HCT116 (cell line): ENCODE measurements at regions not wholly inside any gene's neighbourhood (a gene's known extent, or its start where the extent isn't known, plus 50 kb on each side); places are given as distances from the start of the nearest gene placed in this dataset.

Experiments used
- ATAC-seq: fragments of 200-7000 bp; cut with Tn5 transposase; 2 replicates; pipeline ENCODE4 v1.9.1; 2020; ENCODE audit warnings: mild to moderate bottlenecking, moderate library complexity
- BruUV-seq: library from RNA; stranded (reverse); fragments of 400-500 nt; replicated peaks from 2 replicates; lab custom pipeline; 2021; lab: Mats Ljungman, UMichigan
- CTCF ChIA-PET: fragments of 300-600 bp; sonication (Branson Sonifier 250); formaldehyde crosslinking; loops from one replicate; lab custom pipeline; 2021; ENCODE audit warnings: antibody characterized with exemption; lab: Charles Lee
- POLR2A ChIA-PET: fragments of 300-600, 350-600 bp; sonication (Branson Sonifier 250); formaldehyde crosslinking; loops from one replicate; lab custom pipeline; 2021; ENCODE audit warnings: antibody characterized with exemption; lab: Charles Lee
- RAD21 ChIA-PET, 2 experiments: fragments of 300-600 bp; sonication (Branson Sonifier 250); formaldehyde crosslinking; loops; one replicate each; lab custom pipeline; 2023; ENCODE audit warnings: low total read pairs in 2 of 2; ENCODE audit not compliant: uncharacterized antibody in 2 of 2, unreplicated experiment in 2 of 2, low non-redundant PET in 1 of 2; lab: Charles Lee
- DNase-seq: peaks from one replicate; pipeline ENCODE4 v3.0.0-alpha.2; 2010; ENCODE audit warnings: low read depth, low spot score
- H2AFZ ChIP-seq: fragments of 200-600 bp; shearing (Covaris generic), sonication (generic); 2 replicates; pipeline ENCODE4 v1.6.1; 2017; ENCODE audit warnings: low read depth, mixed run types, mixed read lengths, antibody characterized with exemption, low read length; ENCODE audit not compliant: poor library complexity, severe bottlenecking
- H3K27ac ChIP-seq: 2 replicates; pipeline ENCODE4 v1.5.1; 2012; ENCODE audit warnings: low read depth, low read length
- H3K27me3 ChIP-seq: fragments of 200-600 bp; sonication (generic); 2 replicates; pipeline ENCODE4 v1.6.1; 2016; ENCODE audit warnings: mixed run types, low read length, mixed read lengths; ENCODE audit not compliant: insufficient read depth
- H3K36me3 ChIP-seq, 2 experiments: fragments of 200-500 bp in 1 of 2; fragments of 200-600 bp in 1 of 2; sonication (Bioruptor generic) in 1 of 2; sonication (generic) in 1 of 2; 2 replicates each; pipeline versions ENCODE4 v1.5.1 to v1.6.1; 2014 to 2016; ENCODE audit warnings: low read length in 2 of 2, inconsistent platforms in 1 of 2, mixed read lengths in 1 of 2, mixed run types in 1 of 2; ENCODE audit not compliant: insufficient read depth in 2 of 2, control insufficient read depth in 1 of 2
- H3K4me1 ChIP-seq, 2 experiments: fragments of 200-600 bp in 1 of 2; sonication (generic) in 1 of 2; 2 replicates each; pipeline versions ENCODE4 v1.5.1 to v1.6.1; 2012 to 2017; ENCODE audit warnings: low read length in 2 of 2, inconsistent platforms in 1 of 2, mild to moderate bottlenecking in 1 of 2, mixed read lengths in 1 of 2, mixed run types in 1 of 2, moderate library complexity in 1 of 2; ENCODE audit not compliant: insufficient read depth in 2 of 2, control insufficient read depth in 1 of 2
- H3K4me2 ChIP-seq: fragments of 200-600 bp; sonication (generic); 2 replicates; pipeline ENCODE4 v1.6.1; 2017; ENCODE audit warnings: mixed run types, low read length, mixed read lengths
- H3K4me3 ChIP-seq, 2 experiments: fragments of 200-600 bp in 1 of 2; sonication (generic) in 1 of 2; replicated peaks in 1 of 2; 2 replicates each; pipeline ENCODE4 v1.5.1; 2011 to 2016; ENCODE audit warnings: low read length in 2 of 2, control low read depth in 1 of 2, low read depth in 1 of 2, mild to moderate bottlenecking in 1 of 2, mixed read lengths in 1 of 2, mixed run types in 1 of 2
- H3K79me2 ChIP-seq: fragments of 200-600 bp; sonication (generic); 2 replicates; pipeline ENCODE4 v1.6.1; 2017; ENCODE audit warnings: mild to moderate bottlenecking, mixed run types, low read length, moderate library complexity, mixed read lengths; ENCODE audit not compliant: insufficient read depth
- H3K9ac ChIP-seq: fragments of 200-600 bp; sonication (generic); 2 replicates; pipeline ENCODE4 v1.6.1; 2016; ENCODE audit warnings: low read length, mixed read lengths
- H3K9me2 ChIP-seq: fragments of 200-600 bp; sonication (generic), shearing (Covaris generic); 2 replicates; pipeline ENCODE4 v1.6.1; 2017; ENCODE audit warnings: mixed run types, mild to moderate bottlenecking, moderate library complexity; ENCODE audit not compliant: insufficient read depth
- H3K9me3 ChIP-seq, 2 experiments: fragments of 200-500 bp in 1 of 2; fragments of 200-600 bp in 1 of 2; sonication (Bioruptor generic) in 1 of 2; sonication (generic) in 1 of 2; 2 replicates each; pipeline ENCODE4 v1.6.1; 2014 to 2017; ENCODE audit warnings: low read length in 2 of 2, mixed read lengths in 2 of 2, inconsistent platforms in 1 of 2, low read depth in 1 of 2, mild to moderate bottlenecking in 1 of 2, mixed run types in 1 of 2, moderate library complexity in 1 of 2; ENCODE audit not compliant: control insufficient read depth in 1 of 2, insufficient read depth in 1 of 2
- H4K20me1 ChIP-seq: fragments of 200-600 bp; sonication (generic), shearing (Covaris generic); 2 replicates; pipeline ENCODE4 v1.6.1; 2017; ENCODE audit warnings: mixed run types, mild to moderate bottlenecking, moderate library complexity; ENCODE audit not compliant: insufficient read depth
- CBX3 ChIP-seq: IDR thresholded peaks from 2 replicates; pipeline ENCODE4 v1.6.1; 2012; ENCODE audit warnings: low read depth
- EGR1 ChIP-seq: IDR thresholded peaks from 2 replicates; pipeline ENCODE4 v1.6.1; 2012; ENCODE audit warnings: low read depth
- ELF1 ChIP-seq: IDR thresholded peaks from 2 replicates; pipeline ENCODE4 v1.6.1; 2012; ENCODE audit warnings: low read depth, borderline replicate concordance
- EZH2phosphoT487 ChIP-seq: fragments of 200-600 bp; IDR thresholded peaks from 2 replicates; pipeline ENCODE4 v1.6.1; 2018; ENCODE audit warnings: antibody characterized with exemption, borderline replicate concordance
- FOSL1 ChIP-seq: IDR thresholded peaks from 2 replicates; pipeline ENCODE4 v1.6.1; 2012; ENCODE audit warnings: low read depth
- POLR2A ChIP-seq: IDR thresholded peaks from 2 replicates; pipeline ENCODE4 v1.7.0; 2011; ENCODE audit warnings: borderline replicate concordance; ENCODE audit not compliant: insufficient read depth, insufficient read length; ENCODE audit errors: extremely low read depth
- SIN3A ChIP-seq: IDR thresholded peaks from 2 replicates; pipeline ENCODE4 v1.6.1; 2012; ENCODE audit warnings: low read depth
- SRF ChIP-seq: IDR thresholded peaks from 2 replicates; pipeline ENCODE4 v1.6.1; 2012; ENCODE audit warnings: low read depth
- YY1 ChIP-seq: IDR thresholded peaks from 2 replicates; pipeline ENCODE4 v1.6.1; 2011; ENCODE audit warnings: low read length, low read depth, moderate library complexity, mild to moderate bottlenecking; ENCODE audit not compliant: insufficient replicate concordance; ENCODE audit errors: extremely low read depth
- ZBTB33 ChIP-seq: IDR thresholded peaks from 2 replicates; pipeline ENCODE4 v1.6.1; 2011; ENCODE audit warnings: mild to moderate bottlenecking, low read length, moderate library complexity; ENCODE audit not compliant: insufficient replicate concordance; ENCODE audit errors: extremely low read depth
- ZNF274 ChIP-seq: fragments of 200-500 bp; sonication (Bioruptor generic); IDR thresholded peaks from 2 replicates; pipeline ENCODE4 v1.6.1; 2014; ENCODE audit warnings: mild to moderate bottlenecking, low read depth, low read length, inconsistent platforms
- intact Hi-C: fragments of 100-400 bp; cut with micrococcal nuclease; formaldehyde crosslinking; loops from 2 replicates; pipeline ENCODE4 v1.10.0; 2022
- TF ChIP-seq, protein P1 (sequence below): IDR thresholded peaks from 2 replicates; pipeline ENCODE4 v1.6.1; 2012
- TF ChIP-seq, protein P2 (sequence below): IDR thresholded peaks from 2 replicates; pipeline ENCODE4 v1.6.1; 2012
- TF ChIP-seq, protein P3 (sequence below): IDR thresholded peaks from 2 replicates; pipeline ENCODE4 v1.6.1; 2012; ENCODE audit warnings: low read depth

DNA sequence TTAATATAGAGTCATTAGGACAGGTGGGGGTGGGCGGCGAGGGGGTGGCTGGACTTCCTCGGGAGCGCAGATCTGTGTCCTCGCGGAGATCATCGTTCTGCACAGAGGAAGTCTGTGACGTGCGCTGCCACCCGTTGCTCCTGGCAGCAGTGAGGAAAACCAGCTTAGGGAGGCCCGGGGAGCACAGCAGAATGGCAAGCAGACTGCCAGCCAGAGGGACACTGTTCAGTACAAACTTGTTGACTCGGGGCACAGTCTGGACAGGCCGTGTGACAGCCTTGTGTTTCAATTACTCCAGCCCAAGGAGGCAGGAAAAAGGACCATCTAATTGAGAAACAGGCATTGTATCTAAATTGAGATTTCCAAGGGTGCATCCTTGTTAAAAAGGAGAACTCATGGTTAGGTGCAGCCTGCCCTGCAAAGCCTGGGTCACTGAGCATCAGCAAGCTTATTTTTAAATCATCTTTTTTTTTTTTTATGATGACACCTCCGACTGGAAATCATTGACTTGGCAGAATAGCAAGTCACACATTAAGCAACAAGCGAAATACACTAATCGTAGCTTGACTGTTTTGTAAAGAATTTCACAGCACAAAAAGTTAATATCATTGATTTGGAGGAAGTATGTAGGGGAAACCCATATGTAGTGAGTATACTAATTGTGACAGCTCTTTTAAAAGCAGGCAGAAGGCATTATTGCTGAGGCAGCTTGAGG lies 512.0 kb upstream of the FAT1 start:
- ATAC-seq, result no peak
- no peak overlapping the region for H3K4me3 ChIP-seq

More for the DNA sequence above, 512.0 kb upstream of the FAT1 start:
- H4K20me1 ChIP-seq, result no peaks in the 10 kb centered on the region
- TF ChIP-seq EGR1, result no peak
- TF ChIP-seq CBX3, result no peak
- no peak for TF ChIP-seq ZNF274
- TF ChIP-seq YY1, result no peak
- TF ChIP-seq SIN3A, result no peak
- TF ChIP-seq SRF, result no peak
- no peak for TF ChIP-seq EZH2phosphoT487
- TF ChIP-seq, protein P1, sequence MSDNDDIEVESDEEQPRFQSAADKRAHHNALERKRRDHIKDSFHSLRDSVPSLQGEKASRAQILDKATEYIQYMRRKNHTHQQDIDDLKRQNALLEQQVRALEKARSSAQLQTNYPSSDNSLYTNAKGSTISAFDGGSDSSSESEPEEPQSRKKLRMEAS, result no peak
- no peak for TF ChIP-seq POLR2A
- TF ChIP-seq ZBTB33, result no peak
- TF ChIP-seq, protein P2, sequence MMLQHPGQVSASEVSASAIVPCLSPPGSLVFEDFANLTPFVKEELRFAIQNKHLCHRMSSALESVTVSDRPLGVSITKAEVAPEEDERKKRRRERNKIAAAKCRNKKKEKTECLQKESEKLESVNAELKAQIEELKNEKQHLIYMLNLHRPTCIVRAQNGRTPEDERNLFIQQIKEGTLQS, result no peak
- no peak for TF ChIP-seq ELF1
- TF ChIP-seq FOSL1, result no peak
- TF ChIP-seq, protein P3, sequence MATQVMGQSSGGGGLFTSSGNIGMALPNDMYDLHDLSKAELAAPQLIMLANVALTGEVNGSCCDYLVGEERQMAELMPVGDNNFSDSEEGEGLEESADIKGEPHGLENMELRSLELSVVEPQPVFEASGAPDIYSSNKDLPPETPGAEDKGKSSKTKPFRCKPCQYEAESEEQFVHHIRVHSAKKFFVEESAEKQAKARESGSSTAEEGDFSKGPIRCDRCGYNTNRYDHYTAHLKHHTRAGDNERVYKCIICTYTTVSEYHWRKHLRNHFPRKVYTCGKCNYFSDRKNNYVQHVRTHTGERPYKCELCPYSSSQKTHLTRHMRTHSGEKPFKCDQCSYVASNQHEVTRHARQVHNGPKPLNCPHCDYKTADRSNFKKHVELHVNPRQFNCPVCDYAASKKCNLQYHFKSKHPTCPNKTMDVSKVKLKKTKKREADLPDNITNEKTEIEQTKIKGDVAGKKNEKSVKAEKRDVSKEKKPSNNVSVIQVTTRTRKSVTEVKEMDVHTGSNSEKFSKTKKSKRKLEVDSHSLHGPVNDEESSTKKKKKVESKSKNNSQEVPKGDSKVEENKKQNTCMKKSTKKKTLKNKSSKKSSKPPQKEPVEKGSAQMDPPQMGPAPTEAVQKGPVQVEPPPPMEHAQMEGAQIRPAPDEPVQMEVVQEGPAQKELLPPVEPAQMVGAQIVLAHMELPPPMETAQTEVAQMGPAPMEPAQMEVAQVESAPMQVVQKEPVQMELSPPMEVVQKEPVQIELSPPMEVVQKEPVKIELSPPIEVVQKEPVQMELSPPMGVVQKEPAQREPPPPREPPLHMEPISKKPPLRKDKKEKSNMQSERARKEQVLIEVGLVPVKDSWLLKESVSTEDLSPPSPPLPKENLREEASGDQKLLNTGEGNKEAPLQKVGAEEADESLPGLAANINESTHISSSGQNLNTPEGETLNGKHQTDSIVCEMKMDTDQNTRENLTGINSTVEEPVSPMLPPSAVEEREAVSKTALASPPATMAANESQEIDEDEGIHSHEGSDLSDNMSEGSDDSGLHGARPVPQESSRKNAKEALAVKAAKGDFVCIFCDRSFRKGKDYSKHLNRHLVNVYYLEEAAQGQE, result no peak
- H3K4me1 ChIP-seq, result no peaks in the 10 kb centered on the region
- CTCF ChIA-PET, result no interaction called here
- H3K36me3 ChIP-seq, result no peaks in the 10 kb centered on the region
- no peaks in the 10 kb centered on the region for H3K9me2 ChIP-seq
- intact Hi-C loops, result no loop called here
- no peak overlapping the region for H3K9ac ChIP-seq
- H3K79me2 ChIP-seq, result no peaks in the 10 kb centered on the region
- H2AFZ ChIP-seq, result no peak overlapping the region
- no TSS peak for BruUV-seq
- H3K27ac ChIP-seq, result no peak overlapping the region
- no peaks in the 10 kb centered on the region for H3K9me3 ChIP-seq
- RAD21 ChIA-PET, result no interaction called here
- no peaks in the 10 kb centered on the region for H3K27me3 ChIP-seq
- H3K4me2 ChIP-seq, result no peak overlapping the region
- DNase-seq, result no peak
- POLR2A ChIA-PET, result no interaction called here
